ENCODE measurements at regions not wholly inside any gene's neighbourhood (a gene's known extent, or its start where the extent isn't known, plus 50 kb on each side); places are given as distances from the start of the nearest gene placed in this dataset.

- Histone ChIP-seq H3K23me2 (ENCODE audit: insufficient read length, low read depth, low read length, poor library complexity, severe bottlenecking) (no peaks in the 10 kb centered on the region), H2AK5ac (ENCODE audit: insufficient read length, low read length) (no peak overlapping the region), H3K4me2 (ENCODE audit: insufficient read depth, insufficient read length, low read length) (peak overlapping the region; percentile 37), H3T11ph (ENCODE audit: low read length) (no peak overlapping the region), H3K79me2 (ENCODE audit: insufficient read depth, low read length) (no peaks in the 10 kb centered on the region), H4K20me1 (ENCODE audit: control insufficient read depth, insufficient read depth, insufficient read length) (no peaks in the 10 kb centered on the region), H3K79me1 (ENCODE audit: insufficient read depth, low read depth, low read length, poor library complexity, severe bottlenecking) (no peaks in the 10 kb centered on the region), H3K23ac (ENCODE audit: insufficient read length, low read depth, low read length) (no peak overlapping the region), H3K27ac (ENCODE audit: insufficient read length, low read depth, low read length) (no peak overlapping the region), H2BK15ac (ENCODE audit: low read depth, low read length) (no peak overlapping the region), H2BK20ac (ENCODE audit: low read depth, low read length, poor library complexity, severe bottlenecking) (no peak overlapping the region), H3K4me1 (ENCODE audit: insufficient read depth, low read length) (no peaks in the 10 kb centered on the region; the same call in 1 of the 2 replicates), H2BK5ac (ENCODE audit: insufficient read length, low read length) (no peak overlapping the region), H3K56ac (ENCODE audit: insufficient read length, low read depth, low read length) (no peak overlapping the region), H3K9ac (ENCODE audit: extremely low read depth, insufficient read length, low read length) (no peak overlapping the region), H3K27me3 (ENCODE audit: insufficient read depth, low read length) (no peaks in the 10 kb centered on the region), H4K5ac (ENCODE audit: insufficient read length, low read depth, low read length) (no peak overlapping the region), H4K8ac (replicated peaks; ENCODE audit: insufficient read length, low read depth, low read length) (no peak overlapping the region), H3K14ac (ENCODE audit: insufficient read depth, low read length) (no peak overlapping the region), H2BK120ac (ENCODE audit: low read depth, low read length, poor library complexity, severe bottlenecking) (no peak overlapping the region), H2AFZ (ENCODE audit: low read length) (no peak overlapping the region), H3K4ac (ENCODE audit: low read depth, low read length) (no peak overlapping the region), H3K18ac (ENCODE audit: insufficient read length, low read depth, low read length) (no peak overlapping the region), H2BK12ac (ENCODE audit: insufficient read length, low read depth, low read length) (no peak overlapping the region), H3K9me3 (ENCODE audit: control insufficient read depth, low read depth, low read length) (peaks cover 8% of the 10 kb centered on the region), H4K91ac (ENCODE audit: insufficient read length, low read depth, low read length) (no peak overlapping the region)
- Mint-ChIP-seq H3K4me3 (no peak overlapping the region), H3K4me1 (peaks cover 25 to 37% of the 10 kb centered on the region in 2 experiments), H3K27me3 (ENCODE audit: low read depth) (no peaks in the 10 kb centered on the region; the same call in 1 of the 2 replicates), H3K27ac (peak overlapping the region in 2 of 3 experiments; percentile 20 to 76; a peak in 2 of 7 replicates), H3K9me3 (peaks cover 21 to 23% of the 10 kb centered on the region in 2 experiments), H3K36me3 (ENCODE audit: insufficient read depth in 1 of 3, low read depth in 3 of 3) (peaks cover 14 to 24% (median 19%) of the 10 kb centered on the region in 3 experiments)
- DNase-seq = no peak
- no CpG with 5 or more reads among the region's 4 CpGs for WGBS (ENCODE audit: extremely low coverage, insufficient read length, low lambda C conversion rate)
- TF ChIP-seq, protein P1, sequence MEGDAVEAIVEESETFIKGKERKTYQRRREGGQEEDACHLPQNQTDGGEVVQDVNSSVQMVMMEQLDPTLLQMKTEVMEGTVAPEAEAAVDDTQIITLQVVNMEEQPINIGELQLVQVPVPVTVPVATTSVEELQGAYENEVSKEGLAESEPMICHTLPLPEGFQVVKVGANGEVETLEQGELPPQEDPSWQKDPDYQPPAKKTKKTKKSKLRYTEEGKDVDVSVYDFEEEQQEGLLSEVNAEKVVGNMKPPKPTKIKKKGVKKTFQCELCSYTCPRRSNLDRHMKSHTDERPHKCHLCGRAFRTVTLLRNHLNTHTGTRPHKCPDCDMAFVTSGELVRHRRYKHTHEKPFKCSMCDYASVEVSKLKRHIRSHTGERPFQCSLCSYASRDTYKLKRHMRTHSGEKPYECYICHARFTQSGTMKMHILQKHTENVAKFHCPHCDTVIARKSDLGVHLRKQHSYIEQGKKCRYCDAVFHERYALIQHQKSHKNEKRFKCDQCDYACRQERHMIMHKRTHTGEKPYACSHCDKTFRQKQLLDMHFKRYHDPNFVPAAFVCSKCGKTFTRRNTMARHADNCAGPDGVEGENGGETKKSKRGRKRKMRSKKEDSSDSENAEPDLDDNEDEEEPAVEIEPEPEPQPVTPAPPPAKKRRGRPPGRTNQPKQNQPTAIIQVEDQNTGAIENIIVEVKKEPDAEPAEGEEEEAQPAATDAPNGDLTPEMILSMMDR (conservative IDR thresholded peaks at IDR 0.05) = no peak
Measured at GRCh38 chr18:66676699-66677098, 72.8 kb upstream of the CDH19 start.
